ENCODE measurements at regions not wholly inside any gene's neighbourhood (a gene's known extent, or its start where the extent isn't known, plus 50 kb on each side); places are given as distances from the start of the nearest gene placed in this dataset.

GRCh38 chr5:66326276-66326675 lies 182.2 kb downstream of the SREK1 start:
- TF ChIP-seq CTCF (IDR thresholded peaks at IDR 0.05; ENCODE audit: low read depth, low read length) (no peak), MAX (IDR thresholded peaks at IDR 0.05; ENCODE audit: low read depth, low read length) (no peak), MYC (IDR thresholded peaks at IDR 0.05; ENCODE audit: low read depth, low read length) (no peak)

Measured in NB4 (cell line).